ENCODE measurements at regions not wholly inside any gene's neighbourhood (a gene's known extent, or its start where the extent isn't known, plus 50 kb on each side); places are given as distances from the start of the nearest gene placed in this dataset.

DNA sequence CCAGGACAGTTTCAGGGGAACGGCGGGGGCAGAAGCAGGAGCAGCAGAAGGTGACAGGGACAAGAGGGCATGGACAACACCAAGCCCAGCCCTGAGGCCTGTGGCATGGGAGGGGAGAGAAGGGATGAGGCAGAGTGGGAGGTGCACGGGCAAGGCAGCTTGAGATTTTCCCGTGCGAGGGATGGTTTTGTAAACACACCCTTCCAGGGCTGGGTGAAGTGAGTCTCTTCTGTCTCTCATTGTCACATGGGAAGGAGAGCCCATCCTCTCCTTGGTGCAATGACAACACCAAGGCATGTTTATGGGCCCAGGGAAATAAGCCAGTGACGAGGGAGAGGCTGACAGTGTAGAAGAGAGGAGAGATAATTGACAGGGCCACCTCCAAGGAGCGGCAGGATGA lies 69.6 kb upstream of the RIOK3 start:
- Histone ChIP-seq H3K9me3 (ENCODE audit: low read depth, low read length, poor library complexity, severe bottlenecking) (no peaks in the 10 kb centered on the region), H3K4me3 (ENCODE audit: low read depth, low read length, poor library complexity, severe bottlenecking) (no peak overlapping the region), H3K27ac (ENCODE audit: low read depth, low read length, poor library complexity, severe bottlenecking) (no peak overlapping the region), H3K4me1 (ENCODE audit: insufficient read depth, low read length, poor library complexity, severe bottlenecking) (peaks cover 4% of the 10 kb centered on the region), H3K36me3 (ENCODE audit: insufficient read depth, low read length, poor library complexity, severe bottlenecking) (no peaks in the 10 kb centered on the region), H3K27me3 (replicated peaks; ENCODE audit: insufficient read depth, low read depth, low read length, poor library complexity) (no peaks in the 10 kb centered on the region)
- DNase-seq (ENCODE audit: low spot score) = no peak
- intact Hi-C loops (cut with micrococcal nuclease; ENCODE audit: unreplicated experiment) = no loop called here
- ChIA-PET CTCF (no interaction called here), POLR2A (ENCODE audit: low non-redundant PET) (no interaction called here)
- TF ChIP-seq CTCF (conservative IDR thresholded peaks at IDR 0.05; ENCODE audit: low read depth, low read length) (no peak), EZH2 (IDR thresholded peaks at IDR 0.05; ENCODE audit: borderline replicate concordance, low read depth, low read length, poor library complexity, severe bottlenecking) (no peak)
- no TSS peak for BruUV-seq (replicated peaks)

DNA sequence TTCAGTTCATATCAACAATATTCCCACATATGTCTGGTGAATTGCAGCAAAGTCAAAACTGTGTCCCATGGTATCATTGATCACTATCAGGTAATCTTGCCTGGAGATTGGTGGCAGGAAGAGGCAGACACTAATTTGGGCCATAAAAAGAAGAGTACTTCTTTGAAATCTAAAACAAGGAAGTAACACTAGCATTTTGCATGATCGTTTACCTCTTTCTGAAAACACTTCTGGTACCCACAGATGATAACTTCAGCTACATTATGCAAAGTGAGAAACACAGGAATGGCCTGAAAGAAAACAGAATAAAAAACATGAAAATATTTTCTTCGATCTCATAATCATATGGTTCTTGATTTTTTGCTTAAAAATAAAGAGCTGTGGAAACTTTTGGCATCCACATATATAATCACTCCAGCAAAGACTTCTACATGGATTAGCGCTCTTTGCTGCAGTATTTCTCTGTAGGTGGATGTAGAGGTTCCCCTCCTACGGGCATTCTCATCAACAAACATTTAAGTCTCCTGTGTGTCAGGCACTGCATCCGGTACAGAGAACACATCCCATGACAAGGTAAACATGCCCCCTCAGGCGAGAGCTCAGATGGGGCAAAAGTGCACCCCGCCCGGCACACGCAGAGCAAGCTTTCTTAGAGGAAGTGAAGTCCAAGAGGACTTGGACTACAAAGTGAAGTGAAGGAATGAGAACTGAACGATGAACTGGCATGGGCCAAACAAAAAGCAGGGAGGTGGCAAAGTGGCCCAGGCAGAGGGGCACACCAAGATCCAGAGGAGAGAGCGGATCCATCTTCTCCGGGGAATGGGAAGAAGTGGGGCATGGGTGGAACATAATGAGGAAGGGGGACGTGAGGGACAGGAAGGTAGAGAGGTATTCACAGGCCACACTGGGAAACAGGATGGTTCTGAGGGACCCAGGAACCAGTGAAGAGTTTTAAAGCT lies 68.0 kb upstream of the RIOK3 start:
- intact Hi-C loops (cut with micrococcal nuclease; ENCODE audit: unreplicated experiment) = no loop called here
- ChIA-PET CTCF (no interaction called here), POLR2A (ENCODE audit: low non-redundant PET) (interaction anchor here (0.7 kb wide), 1 partner anchor 906 kb away, joined by 6 read pairs; no protein-coding TSS in a partner anchor)
- Histone ChIP-seq H3K4me3 (ENCODE audit: low read depth, low read length, poor library complexity, severe bottlenecking) (no peak overlapping the region), H3K27ac (ENCODE audit: low read depth, low read length, poor library complexity, severe bottlenecking) (no peak overlapping the region), H3K9me3 (ENCODE audit: low read depth, low read length, poor library complexity, severe bottlenecking) (no peaks in the 10 kb centered on the region), H3K27me3 (replicated peaks; ENCODE audit: insufficient read depth, low read depth, low read length, poor library complexity) (no peaks in the 10 kb centered on the region), H3K4me1 (ENCODE audit: insufficient read depth, low read length, poor library complexity, severe bottlenecking) (no peaks in the 10 kb centered on the region), H3K36me3 (ENCODE audit: insufficient read depth, low read length, poor library complexity, severe bottlenecking) (no peaks in the 10 kb centered on the region)
- DNase-seq (ENCODE audit: low spot score) = no peak
- TF ChIP-seq EZH2 (IDR thresholded peaks at IDR 0.05; ENCODE audit: borderline replicate concordance, low read depth, low read length, poor library complexity, severe bottlenecking) (no peak), CTCF (conservative IDR thresholded peaks at IDR 0.05; ENCODE audit: low read depth, low read length) (no peak)
- BruUV-seq (replicated peaks) = no TSS peak

- no peak for DNase-seq (ENCODE audit: low spot score)
- Histone ChIP-seq H3K9me3 (ENCODE audit: low read depth, low read length, poor library complexity, severe bottlenecking) (no peaks in the 10 kb centered on the region), H3K27me3 (replicated peaks; ENCODE audit: insufficient read depth, low read depth, low read length, poor library complexity) (no peaks in the 10 kb centered on the region), H3K27ac (ENCODE audit: low read depth, low read length, poor library complexity, severe bottlenecking) (no peak overlapping the region), H3K36me3 (ENCODE audit: insufficient read depth, low read length, poor library complexity, severe bottlenecking) (no peaks in the 10 kb centered on the region), H3K4me3 (ENCODE audit: low read depth, low read length, poor library complexity, severe bottlenecking) (no peak overlapping the region), H3K4me1 (ENCODE audit: insufficient read depth, low read length, poor library complexity, severe bottlenecking) (no peaks in the 10 kb centered on the region)
- intact Hi-C loops (cut with micrococcal nuclease; ENCODE audit: unreplicated experiment) = no loop called here
- no peak for TF ChIP-seq EZH2 (IDR thresholded peaks at IDR 0.05; ENCODE audit: borderline replicate concordance, low read depth, low read length, poor library complexity, severe bottlenecking)
- TF ChIP-seq CTCF (conservative IDR thresholded peaks at IDR 0.05; ENCODE audit: low read depth, low read length) = no peak
- ChIA-PET CTCF (no interaction called here), POLR2A (ENCODE audit: low non-redundant PET) (no interaction called here)
- no TSS peak for BruUV-seq (replicated peaks)
These were observed 66.8 kb upstream of the RIOK3 start for GRCh38 chr18:23386317-23386716.

Data from A673 (cell line).